ENCODE measurements at regions not wholly inside any gene's neighbourhood (a gene's known extent, or its start where the extent isn't known, plus 50 kb on each side); places are given as distances from the start of the nearest gene placed in this dataset.

DNA sequence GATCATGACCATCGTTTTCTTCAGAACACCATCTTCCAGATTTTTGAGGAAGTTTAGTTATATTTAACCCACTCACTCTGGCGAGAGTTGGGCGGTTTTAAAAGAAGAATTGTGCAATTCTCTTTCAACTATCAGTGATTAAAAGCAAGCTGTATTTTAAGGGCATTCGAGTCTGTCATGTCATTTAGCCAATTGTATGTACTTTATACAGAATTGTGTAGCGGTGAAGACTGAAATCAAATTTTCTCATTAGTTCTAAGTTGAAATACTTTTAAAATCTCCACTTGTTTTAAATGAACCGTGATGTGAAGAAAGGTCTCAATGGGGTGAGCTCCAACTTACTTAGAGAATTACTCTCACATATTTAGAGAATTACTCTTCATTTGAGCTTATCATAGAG, 214.6 kb upstream of the DTNA start:
- no peak for FAIRE-seq
- Histone ChIP-seq H2AFZ (ENCODE audit: low read depth, low read length) (no peak overlapping the region), H3K9me3 (replicated peaks; ENCODE audit: control insufficient read depth, insufficient read depth, low read length) (no peaks in the 10 kb centered on the region), H4K20me1 (replicated peaks; ENCODE audit: control insufficient read depth, extremely low read depth, insufficient read depth, low read length) (no peaks in the 10 kb centered on the region), H3K4me3 (replicated peaks in 1 of 3; ENCODE audit: insufficient read depth in 1 of 3, low read depth in 1 of 3, low read length in 3 of 3) (no peak overlapping the region), H3K9ac (replicated peaks; ENCODE audit: extremely low read depth, insufficient read depth, low read length) (no peak overlapping the region), H3K9me1 (replicated peaks; ENCODE audit: control insufficient read depth, extremely low read depth, insufficient read depth, low read length) (no peaks in the 10 kb centered on the region), H3K36me3 (ENCODE audit: control insufficient read depth in 2 of 2, extremely low read depth in 1 of 2, insufficient read depth in 2 of 2, low read length in 2 of 2) (no peaks in the 10 kb centered on the region), H3K27ac (ENCODE audit: insufficient read depth, low read depth, low read length) (no peak overlapping the region), H3K4me2 (ENCODE audit: insufficient read depth, low read length) (no peak overlapping the region), H3K27me3 (ENCODE audit: control insufficient read depth in 2 of 2, insufficient read depth in 2 of 2, low read length in 2 of 2) (no peaks in the 10 kb centered on the region), H3K79me2 (ENCODE audit: control insufficient read depth, insufficient read depth, low read length) (peaks cover 2% of the 10 kb centered on the region), H3K4me1 (ENCODE audit: control insufficient read depth, extremely low read depth, insufficient read depth, low read length) (no peaks in the 10 kb centered on the region)
- no peak for DNase-seq (ENCODE audit: low read depth, low spot score)
- intact Hi-C loops (cut with micrococcal nuclease) = loop anchor here (10.0 kb wide), 1 partner anchor 129 kb away; no protein-coding TSS in a partner anchor
- dilution Hi-C loops (cut with MboI; ENCODE audit: extremely low pct_ligation_motif_present, low sequenced_read_pairs) = no loop called here
- ChIA-PET CTCF (interaction anchor here (0.8 to 1.2 kb wide), 2 partner anchors 11 to 13 kb away, joined by 3 read pairs; no protein-coding TSS in a partner anchor), POLR2A (no interaction called here)
- TF ChIP-seq JUN (IDR thresholded peaks at IDR 0.05; ENCODE audit: borderline replicate concordance, insufficient read depth, insufficient read length, low read depth) (no peak), POLR2AphosphoS5 (IDR thresholded peaks at IDR 0.05; ENCODE audit: insufficient read depth, low read depth, low read length) (no peak), GATA2 (IDR thresholded peaks at IDR 0.05; ENCODE audit: insufficient read depth, insufficient read length, low read depth, low read length) (no peak), EZH2 (IDR thresholded peaks at IDR 0.05; ENCODE audit: borderline replicate concordance, low read depth, low read length, severe bottlenecking) (no peak)
- TF ChIP-seq, protein P1, sequence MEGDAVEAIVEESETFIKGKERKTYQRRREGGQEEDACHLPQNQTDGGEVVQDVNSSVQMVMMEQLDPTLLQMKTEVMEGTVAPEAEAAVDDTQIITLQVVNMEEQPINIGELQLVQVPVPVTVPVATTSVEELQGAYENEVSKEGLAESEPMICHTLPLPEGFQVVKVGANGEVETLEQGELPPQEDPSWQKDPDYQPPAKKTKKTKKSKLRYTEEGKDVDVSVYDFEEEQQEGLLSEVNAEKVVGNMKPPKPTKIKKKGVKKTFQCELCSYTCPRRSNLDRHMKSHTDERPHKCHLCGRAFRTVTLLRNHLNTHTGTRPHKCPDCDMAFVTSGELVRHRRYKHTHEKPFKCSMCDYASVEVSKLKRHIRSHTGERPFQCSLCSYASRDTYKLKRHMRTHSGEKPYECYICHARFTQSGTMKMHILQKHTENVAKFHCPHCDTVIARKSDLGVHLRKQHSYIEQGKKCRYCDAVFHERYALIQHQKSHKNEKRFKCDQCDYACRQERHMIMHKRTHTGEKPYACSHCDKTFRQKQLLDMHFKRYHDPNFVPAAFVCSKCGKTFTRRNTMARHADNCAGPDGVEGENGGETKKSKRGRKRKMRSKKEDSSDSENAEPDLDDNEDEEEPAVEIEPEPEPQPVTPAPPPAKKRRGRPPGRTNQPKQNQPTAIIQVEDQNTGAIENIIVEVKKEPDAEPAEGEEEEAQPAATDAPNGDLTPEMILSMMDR (IDR thresholded peaks at IDR 0.05; ENCODE audit: extremely low read depth in 1 of 2, insufficient read depth in 1 of 2, low read depth in 1 of 2, low read length in 2 of 2) = no peak
- no TSS peak for BruUV-seq (replicated peaks)

GRCh38 chr18:34501553-34501952, 208.5 kb upstream of the DTNA start:
- Histone ChIP-seq H3K9me1 (replicated peaks; ENCODE audit: control insufficient read depth, extremely low read depth, insufficient read depth, low read length) (no peaks in the 10 kb centered on the region), H3K4me3 (replicated peaks in 1 of 3; ENCODE audit: insufficient read depth in 1 of 3, low read depth in 1 of 3, low read length in 3 of 3) (no peak overlapping the region), H4K20me1 (replicated peaks; ENCODE audit: control insufficient read depth, extremely low read depth, insufficient read depth, low read length) (no peaks in the 10 kb centered on the region), H3K9ac (replicated peaks; ENCODE audit: extremely low read depth, insufficient read depth, low read length) (no peak overlapping the region), H3K4me1 (ENCODE audit: control insufficient read depth, extremely low read depth, insufficient read depth, low read length) (no peaks in the 10 kb centered on the region), H3K79me2 (ENCODE audit: control insufficient read depth, insufficient read depth, low read length) (no peaks in the 10 kb centered on the region), H3K9me3 (replicated peaks; ENCODE audit: control insufficient read depth, insufficient read depth, low read length) (no peaks in the 10 kb centered on the region), H3K27ac (ENCODE audit: insufficient read depth, low read depth, low read length) (no peak overlapping the region), H3K36me3 (ENCODE audit: control insufficient read depth in 2 of 2, extremely low read depth in 1 of 2, insufficient read depth in 2 of 2, low read length in 2 of 2) (no peaks in the 10 kb centered on the region), H3K27me3 (ENCODE audit: control insufficient read depth in 2 of 2, insufficient read depth in 2 of 2, low read length in 2 of 2) (no peaks in the 10 kb centered on the region), H2AFZ (ENCODE audit: low read depth, low read length) (no peak overlapping the region), H3K4me2 (ENCODE audit: insufficient read depth, low read length) (no peak overlapping the region)
- no peak for FAIRE-seq
- intact Hi-C loops (cut with micrococcal nuclease) = no loop called here
- no TSS peak for BruUV-seq (replicated peaks)
- TF ChIP-seq, protein P1 (IDR thresholded peaks at IDR 0.05; ENCODE audit: extremely low read depth in 1 of 2, insufficient read depth in 1 of 2, low read depth in 1 of 2, low read length in 2 of 2) = no peak
- TF ChIP-seq MAX (IDR thresholded peaks at IDR 0.05; ENCODE audit: insufficient read depth, insufficient read length) = no peak
- TF ChIP-seq POLR2A (IDR thresholded peaks at IDR 0.05; ENCODE audit: low read depth, low read length) = no peak
- no peak for TF ChIP-seq FOS (IDR thresholded peaks at IDR 0.05; ENCODE audit: borderline replicate concordance, insufficient read depth, low read length)
- no peak for TF ChIP-seq MYC (IDR thresholded peaks at IDR 0.05; ENCODE audit: low read depth, low read length)
- no peak for TF ChIP-seq GATA2 (IDR thresholded peaks at IDR 0.05; ENCODE audit: insufficient read depth, insufficient read length, low read depth, low read length)
- TF ChIP-seq POLR2AphosphoS5 (IDR thresholded peaks at IDR 0.05; ENCODE audit: insufficient read depth, low read depth, low read length) = no peak
- no peak for TF ChIP-seq EZH2 (IDR thresholded peaks at IDR 0.05; ENCODE audit: borderline replicate concordance, low read depth, low read length, severe bottlenecking)
- TF ChIP-seq JUN (IDR thresholded peaks at IDR 0.05; ENCODE audit: borderline replicate concordance, insufficient read depth, insufficient read length, low read depth) = no peak
- DNase-seq (ENCODE audit: low read depth, low spot score) = no peak
- ChIA-PET POLR2A (no interaction called here), CTCF (interaction anchor here (1.3 to 2.0 kb wide), 2 partner anchors 9 to 286 kb away, joined by 3 to 8 read pairs; no protein-coding TSS in a partner anchor)
- dilution Hi-C loops (cut with MboI; ENCODE audit: extremely low pct_ligation_motif_present, low sequenced_read_pairs) = no loop called here

Data from endothelial cell of umbilical vein (primary cell).